HCT116 (cell line): ENCODE measurements at regions not wholly inside any gene's neighbourhood (a gene's known extent, or its start where the extent isn't known, plus 50 kb on each side); places are given as distances from the start of the nearest gene placed in this dataset.
A peak's percentile ranks its signal among the peaks of the same experiment; 100 is the strongest.

Experiments
- ATAC-seq: fragments of 200-7000 bp; cut with Tn5 transposase; 2 replicates; pipeline ENCODE4 v1.9.1; 2020; ENCODE audit warnings: mild to moderate bottlenecking, moderate library complexity
- BruUV-seq: library from RNA; stranded (reverse); fragments of 400-500 nt; replicated peaks from 2 replicates; lab custom pipeline; 2021; lab: Mats Ljungman, UMichigan
- CTCF ChIA-PET: fragments of 300-600 bp; sonication (Branson Sonifier 250); formaldehyde crosslinking; loops from one replicate; lab custom pipeline; 2021; ENCODE audit warnings: antibody characterized with exemption; lab: Charles Lee
- POLR2A ChIA-PET: fragments of 300-600, 350-600 bp; sonication (Branson Sonifier 250); formaldehyde crosslinking; loops from one replicate; lab custom pipeline; 2021; ENCODE audit warnings: antibody characterized with exemption; lab: Charles Lee
- RAD21 ChIA-PET, 2 experiments: fragments of 300-600 bp; sonication (Branson Sonifier 250); formaldehyde crosslinking; loops; one replicate each; lab custom pipeline; 2023; ENCODE audit warnings: low total read pairs in 2 of 2; ENCODE audit not compliant: uncharacterized antibody in 2 of 2, unreplicated experiment in 2 of 2, low non-redundant PET in 1 of 2; lab: Charles Lee
- DNase-seq: peaks from one replicate; pipeline ENCODE4 v3.0.0-alpha.2; 2010; ENCODE audit warnings: low read depth, low spot score
- H2AFZ ChIP-seq: fragments of 200-600 bp; shearing (Covaris generic), sonication (generic); 2 replicates; pipeline ENCODE4 v1.6.1; 2017; ENCODE audit warnings: low read depth, mixed run types, mixed read lengths, antibody characterized with exemption, low read length; ENCODE audit not compliant: poor library complexity, severe bottlenecking
- H3K27ac ChIP-seq: 2 replicates; pipeline ENCODE4 v1.5.1; 2012; ENCODE audit warnings: low read depth, low read length
- H3K27me3 ChIP-seq: fragments of 200-600 bp; sonication (generic); 2 replicates; pipeline ENCODE4 v1.6.1; 2016; ENCODE audit warnings: mixed run types, low read length, mixed read lengths; ENCODE audit not compliant: insufficient read depth
- H3K36me3 ChIP-seq, 2 experiments: fragments of 200-500 bp in 1 of 2; fragments of 200-600 bp in 1 of 2; sonication (Bioruptor generic) in 1 of 2; sonication (generic) in 1 of 2; 2 replicates each; pipeline versions ENCODE4 v1.5.1 to v1.6.1; 2014 to 2016; ENCODE audit warnings: low read length in 2 of 2, inconsistent platforms in 1 of 2, mixed read lengths in 1 of 2, mixed run types in 1 of 2; ENCODE audit not compliant: insufficient read depth in 2 of 2, control insufficient read depth in 1 of 2
- H3K4me1 ChIP-seq, 2 experiments: fragments of 200-600 bp in 1 of 2; sonication (generic) in 1 of 2; 2 replicates each; pipeline versions ENCODE4 v1.5.1 to v1.6.1; 2012 to 2017; ENCODE audit warnings: low read length in 2 of 2, inconsistent platforms in 1 of 2, mild to moderate bottlenecking in 1 of 2, mixed read lengths in 1 of 2, mixed run types in 1 of 2, moderate library complexity in 1 of 2; ENCODE audit not compliant: insufficient read depth in 2 of 2, control insufficient read depth in 1 of 2
- H3K4me2 ChIP-seq: fragments of 200-600 bp; sonication (generic); 2 replicates; pipeline ENCODE4 v1.6.1; 2017; ENCODE audit warnings: mixed run types, low read length, mixed read lengths
- H3K4me3 ChIP-seq, 2 experiments: fragments of 200-600 bp in 1 of 2; sonication (generic) in 1 of 2; replicated peaks in 1 of 2; 2 replicates each; pipeline ENCODE4 v1.5.1; 2011 to 2016; ENCODE audit warnings: low read length in 2 of 2, control low read depth in 1 of 2, low read depth in 1 of 2, mild to moderate bottlenecking in 1 of 2, mixed read lengths in 1 of 2, mixed run types in 1 of 2
- H3K79me2 ChIP-seq: fragments of 200-600 bp; sonication (generic); 2 replicates; pipeline ENCODE4 v1.6.1; 2017; ENCODE audit warnings: mild to moderate bottlenecking, mixed run types, low read length, moderate library complexity, mixed read lengths; ENCODE audit not compliant: insufficient read depth
- H3K9ac ChIP-seq: fragments of 200-600 bp; sonication (generic); 2 replicates; pipeline ENCODE4 v1.6.1; 2016; ENCODE audit warnings: low read length, mixed read lengths
- H3K9me2 ChIP-seq: fragments of 200-600 bp; sonication (generic), shearing (Covaris generic); 2 replicates; pipeline ENCODE4 v1.6.1; 2017; ENCODE audit warnings: mixed run types, mild to moderate bottlenecking, moderate library complexity; ENCODE audit not compliant: insufficient read depth
- H3K9me3 ChIP-seq, 2 experiments: fragments of 200-500 bp in 1 of 2; fragments of 200-600 bp in 1 of 2; sonication (Bioruptor generic) in 1 of 2; sonication (generic) in 1 of 2; 2 replicates each; pipeline ENCODE4 v1.6.1; 2014 to 2017; ENCODE audit warnings: low read length in 2 of 2, mixed read lengths in 2 of 2, inconsistent platforms in 1 of 2, low read depth in 1 of 2, mild to moderate bottlenecking in 1 of 2, mixed run types in 1 of 2, moderate library complexity in 1 of 2; ENCODE audit not compliant: control insufficient read depth in 1 of 2, insufficient read depth in 1 of 2
- H4K20me1 ChIP-seq: fragments of 200-600 bp; sonication (generic), shearing (Covaris generic); 2 replicates; pipeline ENCODE4 v1.6.1; 2017; ENCODE audit warnings: mixed run types, mild to moderate bottlenecking, moderate library complexity; ENCODE audit not compliant: insufficient read depth
- CBX3 ChIP-seq: IDR thresholded peaks from 2 replicates; pipeline ENCODE4 v1.6.1; 2012; ENCODE audit warnings: low read depth
- ELF1 ChIP-seq: IDR thresholded peaks from 2 replicates; pipeline ENCODE4 v1.6.1; 2012; ENCODE audit warnings: low read depth, borderline replicate concordance
- EZH2phosphoT487 ChIP-seq: fragments of 200-600 bp; IDR thresholded peaks from 2 replicates; pipeline ENCODE4 v1.6.1; 2018; ENCODE audit warnings: antibody characterized with exemption, borderline replicate concordance
- JUND ChIP-seq: IDR thresholded peaks from 2 replicates; pipeline ENCODE4 v1.6.1; 2012
- RAD21 ChIP-seq: IDR thresholded peaks from 2 replicates; pipeline ENCODE4 v1.6.1; 2012; ENCODE audit warnings: low read depth, mild to moderate bottlenecking
- SP1 ChIP-seq: IDR thresholded peaks from 2 replicates; pipeline ENCODE4 v1.6.1; 2012; ENCODE audit warnings: low read depth
- TCF7L2 ChIP-seq: IDR thresholded peaks from 2 replicates; pipeline ENCODE4 v1.7.0; 2011; ENCODE audit warnings: borderline replicate concordance, inconsistent platforms; ENCODE audit not compliant: insufficient read depth, insufficient read length; ENCODE audit errors: extremely low read depth
- YY1 ChIP-seq: IDR thresholded peaks from 2 replicates; pipeline ENCODE4 v1.6.1; 2011; ENCODE audit warnings: low read length, low read depth, moderate library complexity, mild to moderate bottlenecking; ENCODE audit not compliant: insufficient replicate concordance; ENCODE audit errors: extremely low read depth
- ZNF274 ChIP-seq: fragments of 200-500 bp; sonication (Bioruptor generic); IDR thresholded peaks from 2 replicates; pipeline ENCODE4 v1.6.1; 2014; ENCODE audit warnings: mild to moderate bottlenecking, low read depth, low read length, inconsistent platforms
- intact Hi-C: fragments of 100-400 bp; cut with micrococcal nuclease; formaldehyde crosslinking; loops from 2 replicates; pipeline ENCODE4 v1.10.0; 2022
- TF ChIP-seq, protein P1 (sequence below), 3 experiments: fragments of 200-600 bp in 1 of 3; sonication (generic) in 1 of 3; IDR thresholded peaks in 2 of 3; conservative IDR thresholded peaks in 1 of 3; 2 replicates each; pipeline ENCODE4 v1.5.1; 2012 to 2017; ENCODE audit warnings: low read depth in 2 of 3, low read length in 2 of 3, antibody characterized with exemption in 1 of 3, borderline replicate concordance in 1 of 3, control low read depth in 1 of 3, mild to moderate bottlenecking in 1 of 3, mixed read lengths in 1 of 3, mixed run types in 1 of 3, moderate library complexity in 1 of 3; ENCODE audit not compliant: insufficient read depth in 1 of 3
- TF ChIP-seq, protein P2 (sequence below): IDR thresholded peaks from 2 replicates; pipeline ENCODE4 v1.6.1; 2011; ENCODE audit warnings: mild to moderate bottlenecking, low read length, moderate library complexity; ENCODE audit not compliant: insufficient replicate concordance; ENCODE audit errors: extremely low read depth

DNA sequence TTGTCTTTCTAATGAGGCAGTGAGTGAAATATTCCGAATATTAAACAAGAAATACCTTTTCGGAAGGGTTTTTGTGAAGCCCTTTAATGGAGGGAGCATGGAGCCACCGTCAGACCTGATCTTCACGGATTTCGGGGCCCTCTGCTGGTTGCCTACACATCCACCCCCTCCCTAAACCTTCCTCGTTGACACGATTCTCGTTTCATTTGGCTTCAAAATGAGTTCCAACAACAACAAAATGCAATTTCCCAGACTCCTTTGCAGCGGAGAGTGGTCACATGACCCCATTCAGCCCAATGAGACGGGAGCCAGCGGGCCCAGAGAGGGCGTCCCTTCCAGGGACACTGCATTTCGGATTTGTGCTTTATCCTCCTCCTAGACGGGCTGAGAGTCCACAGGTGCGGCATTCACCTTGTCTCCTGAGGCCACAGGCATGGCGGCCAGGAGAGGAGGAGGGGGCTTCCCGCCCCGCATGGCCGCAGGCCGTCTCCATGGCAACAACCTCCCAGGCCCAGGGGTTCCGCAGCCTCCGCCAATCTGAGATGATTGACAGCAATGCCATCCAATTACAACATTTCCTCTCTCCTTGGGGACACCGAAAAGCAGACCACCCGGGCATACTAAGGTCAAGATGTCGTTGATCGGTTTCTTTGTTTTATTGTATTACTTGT is 259.8 kb downstream of the C16orf95 start:
- Histone ChIP-seq H4K20me1 (no peaks in the 10 kb centered on the region), H3K4me1 (peaks cover 0 to 3% of the 10 kb centered on the region in 2 experiments; a peak in 2 of 4 replicates), H2AFZ (no peak overlapping the region), H3K9ac (no peak overlapping the region), H3K9me2 (no peaks in the 10 kb centered on the region), H3K36me3 (no peaks in the 10 kb centered on the region), H3K9me3 (no peaks in the 10 kb centered on the region), H3K4me3 (no peak overlapping the region), H3K27me3 (no peaks in the 10 kb centered on the region), H3K4me2 (no peak overlapping the region), H3K79me2 (no peaks in the 10 kb centered on the region), H3K27ac (no peak overlapping the region)
- intact Hi-C loops, result no loop called here
- TF ChIP-seq RAD21 (peak; percentile 43), EZH2phosphoT487 (no peak)
- TF ChIP-seq, protein P1, sequence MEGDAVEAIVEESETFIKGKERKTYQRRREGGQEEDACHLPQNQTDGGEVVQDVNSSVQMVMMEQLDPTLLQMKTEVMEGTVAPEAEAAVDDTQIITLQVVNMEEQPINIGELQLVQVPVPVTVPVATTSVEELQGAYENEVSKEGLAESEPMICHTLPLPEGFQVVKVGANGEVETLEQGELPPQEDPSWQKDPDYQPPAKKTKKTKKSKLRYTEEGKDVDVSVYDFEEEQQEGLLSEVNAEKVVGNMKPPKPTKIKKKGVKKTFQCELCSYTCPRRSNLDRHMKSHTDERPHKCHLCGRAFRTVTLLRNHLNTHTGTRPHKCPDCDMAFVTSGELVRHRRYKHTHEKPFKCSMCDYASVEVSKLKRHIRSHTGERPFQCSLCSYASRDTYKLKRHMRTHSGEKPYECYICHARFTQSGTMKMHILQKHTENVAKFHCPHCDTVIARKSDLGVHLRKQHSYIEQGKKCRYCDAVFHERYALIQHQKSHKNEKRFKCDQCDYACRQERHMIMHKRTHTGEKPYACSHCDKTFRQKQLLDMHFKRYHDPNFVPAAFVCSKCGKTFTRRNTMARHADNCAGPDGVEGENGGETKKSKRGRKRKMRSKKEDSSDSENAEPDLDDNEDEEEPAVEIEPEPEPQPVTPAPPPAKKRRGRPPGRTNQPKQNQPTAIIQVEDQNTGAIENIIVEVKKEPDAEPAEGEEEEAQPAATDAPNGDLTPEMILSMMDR (IDR thresholded peaks at IDR 0.05 in 2 of 3, conservative IDR thresholded peaks at IDR 0.05 in 1 of 3; ENCODE audit: borderline replicate concordance in 1 of 3, insufficient read depth in 1 of 3, low read depth in 2 of 3, low read length in 2 of 3), result peak; percentile 38 to 50 (median 48); a peak in 5 of 6 replicates
- ChIA-PET POLR2A (no interaction called here), RAD21 (no interaction called here), CTCF (interaction anchor here (1.0 kb wide), 1 partner anchor 20 kb away, joined by 3 read pairs; no protein-coding TSS in a partner anchor)
- DNase-seq (peak; percentile 35), ATAC-seq (peak; percentile 70)
- no TSS peak for BruUV-seq

DNA sequence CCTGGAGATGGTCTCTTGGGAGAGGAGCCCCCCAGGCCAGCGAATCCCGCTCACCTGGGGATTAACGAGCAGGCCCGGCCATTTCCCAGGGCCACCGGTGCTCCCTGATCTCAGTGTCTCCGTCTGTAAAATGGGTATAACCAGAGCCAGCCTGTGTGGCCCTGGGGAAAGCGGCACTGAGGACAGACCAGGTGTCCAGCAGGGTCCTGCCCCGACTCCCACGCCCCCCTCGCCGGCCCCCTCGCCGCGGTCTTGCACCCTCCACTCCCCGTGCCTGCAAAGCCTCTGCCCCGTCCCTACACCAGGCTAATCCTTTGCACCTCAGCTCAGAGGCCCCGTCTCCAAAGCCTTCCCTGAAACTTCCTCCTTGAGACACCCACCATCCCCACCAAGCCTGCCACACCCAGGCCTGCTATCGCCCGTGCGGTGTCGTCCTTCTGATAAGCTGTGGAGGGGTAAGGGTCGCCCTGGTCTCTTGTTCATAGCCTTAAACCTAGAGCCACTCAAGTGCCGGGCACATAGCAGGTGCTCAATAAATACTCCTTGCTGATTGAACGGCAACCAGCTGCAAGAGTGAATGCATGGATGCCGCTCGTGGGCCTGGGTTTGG is 259.1 kb downstream of the C16orf95 start:
- H3K27ac ChIP-seq, result no peak overlapping the region
- no peak overlapping the region for H2AFZ ChIP-seq
- ChIA-PET POLR2A (no interaction called here), RAD21 (no interaction called here), CTCF (no interaction called here)
- no peak for ATAC-seq
- no peaks in the 10 kb centered on the region for H3K9me3 ChIP-seq
- H3K4me3 ChIP-seq, result no peak overlapping the region
- H4K20me1 ChIP-seq, result no peaks in the 10 kb centered on the region
- TF ChIP-seq, protein P2, sequence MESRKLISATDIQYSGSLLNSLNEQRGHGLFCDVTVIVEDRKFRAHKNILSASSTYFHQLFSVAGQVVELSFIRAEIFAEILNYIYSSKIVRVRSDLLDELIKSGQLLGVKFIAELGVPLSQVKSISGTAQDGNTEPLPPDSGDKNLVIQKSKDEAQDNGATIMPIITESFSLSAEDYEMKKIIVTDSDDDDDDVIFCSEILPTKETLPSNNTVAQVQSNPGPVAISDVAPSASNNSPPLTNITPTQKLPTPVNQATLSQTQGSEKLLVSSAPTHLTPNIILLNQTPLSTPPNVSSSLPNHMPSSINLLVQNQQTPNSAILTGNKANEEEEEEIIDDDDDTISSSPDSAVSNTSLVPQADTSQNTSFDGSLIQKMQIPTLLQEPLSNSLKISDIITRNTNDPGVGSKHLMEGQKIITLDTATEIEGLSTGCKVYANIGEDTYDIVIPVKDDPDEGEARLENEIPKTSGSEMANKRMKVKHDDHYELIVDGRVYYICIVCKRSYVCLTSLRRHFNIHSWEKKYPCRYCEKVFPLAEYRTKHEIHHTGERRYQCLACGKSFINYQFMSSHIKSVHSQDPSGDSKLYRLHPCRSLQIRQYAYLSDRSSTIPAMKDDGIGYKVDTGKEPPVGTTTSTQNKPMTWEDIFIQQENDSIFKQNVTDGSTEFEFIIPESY, result no peak
- TF ChIP-seq TCF7L2, result no peak
- TF ChIP-seq YY1, result no peak
- TF ChIP-seq ELF1, result no peak
- TF ChIP-seq JUND, result no peak
- no peak for TF ChIP-seq CBX3
- TF ChIP-seq SP1, result no peak
- no peak for TF ChIP-seq ZNF274
- BruUV-seq, result no TSS peak
- no peaks in the 10 kb centered on the region for H3K27me3 ChIP-seq
- no peak overlapping the region for H3K9ac ChIP-seq
- no peaks in the 10 kb centered on the region for H3K36me3 ChIP-seq
- H3K9me2 ChIP-seq, result no peaks in the 10 kb centered on the region
- peaks cover 0 to 8% of the 10 kb centered on the region in 2 experiments; a peak in 2 of 4 replicates for H3K4me1 ChIP-seq
- no peak for DNase-seq
- no peaks in the 10 kb centered on the region for H3K79me2 ChIP-seq
- intact Hi-C loops, result no loop called here
- H3K4me2 ChIP-seq, result no peak overlapping the region
